Endodermal cell (in vitro differentiated cells): ENCODE measurements at regions not wholly inside any gene's neighbourhood (a gene's known extent, or its start where the extent isn't known, plus 50 kb on each side); places are given as distances from the start of the nearest gene placed in this dataset.

Source experiments
- DNase-seq: peaks from one replicate; pipeline ENCODE4 v3.0.0-alpha.2; 2017
- H3K27ac ChIP-seq: 2 replicates; pipeline ENCODE4 v1.5.1; 2013; ENCODE audit warnings: mild to moderate bottlenecking, low read depth, low read length, moderate library complexity
- H3K27me3 ChIP-seq: 2 replicates; pipeline ENCODE4 v1.6.1; 2013; ENCODE audit warnings: mild to moderate bottlenecking, low read length, moderate library complexity; ENCODE audit not compliant: insufficient read depth, control insufficient read depth, poor library complexity, severe bottlenecking
- H3K36me3 ChIP-seq: 2 replicates; pipeline ENCODE4 v1.7.0; 2013; ENCODE audit warnings: mild to moderate bottlenecking, low read length, moderate library complexity; ENCODE audit not compliant: control insufficient read depth, insufficient read depth
- H3K4me1 ChIP-seq: one replicate; pipeline ENCODE4 v1.7.0; 2013; ENCODE audit warnings: low read length; ENCODE audit not compliant: control insufficient read depth, insufficient read depth
- H3K4me3 ChIP-seq: 2 replicates; pipeline ENCODE4 v1.5.1; 2013; ENCODE audit warnings: mild to moderate bottlenecking, low read length, moderate library complexity
- H3K9ac ChIP-seq: 2 replicates; pipeline ENCODE4 v1.6.1; 2013; ENCODE audit warnings: mild to moderate bottlenecking, low read length, moderate library complexity; ENCODE audit not compliant: poor library complexity, severe bottlenecking; ENCODE audit errors: extremely low read depth
- H3K9me3 ChIP-seq: 2 replicates; pipeline ENCODE4 v1.6.1; 2013; ENCODE audit warnings: mild to moderate bottlenecking, low read length, moderate library complexity; ENCODE audit not compliant: control insufficient read depth
- H3K27ac Mint-ChIP-seq: 2 replicates; pipeline ENCODE4 v1.8.0; 2020; ENCODE audit warnings: mixed read lengths
- H3K27me3 Mint-ChIP-seq: 2 replicates; pipeline ENCODE4 v1.8.0; 2021; ENCODE audit warnings: mild to moderate bottlenecking, mixed read lengths; ENCODE audit not compliant: insufficient read depth
- H3K36me3 Mint-ChIP-seq: 2 replicates; pipeline ENCODE4 v1.8.0; 2020; ENCODE audit warnings: low read depth, mixed read lengths
- H3K4me1 Mint-ChIP-seq: 2 replicates; pipeline ENCODE4 v1.8.0; 2020; ENCODE audit warnings: mixed read lengths
- H3K4me3 Mint-ChIP-seq: 2 replicates; pipeline ENCODE4 v1.8.0; 2020; ENCODE audit warnings: mild to moderate bottlenecking, moderate library complexity, mixed read lengths
- H3K9me3 Mint-ChIP-seq: 2 replicates; pipeline ENCODE4 v1.8.0; 2020; ENCODE audit warnings: mild to moderate bottlenecking, mixed read lengths
- WGBS, 2 experiments: methylation state at CpG; one replicate each; pipeline versions ENCODE4 v1.1.5 to v1.1.7; 2013; ENCODE audit warnings: missing lambda C conversion rate in 2 of 2, mixed read lengths in 1 of 2; ENCODE audit not compliant: insufficient coverage in 1 of 2, insufficient read length in 1 of 2; 5-methylcytosine and 5-hydroxymethylcytosine counted together
- TF ChIP-seq, protein P1 (sequence below): fragments of 200-600 bp; sonication (generic); conservative IDR thresholded peaks from 2 replicates; pipeline ENCODE4 v1.5.0; 2021; ENCODE audit warnings: antibody characterized with exemption, mild to moderate bottlenecking

DNA sequence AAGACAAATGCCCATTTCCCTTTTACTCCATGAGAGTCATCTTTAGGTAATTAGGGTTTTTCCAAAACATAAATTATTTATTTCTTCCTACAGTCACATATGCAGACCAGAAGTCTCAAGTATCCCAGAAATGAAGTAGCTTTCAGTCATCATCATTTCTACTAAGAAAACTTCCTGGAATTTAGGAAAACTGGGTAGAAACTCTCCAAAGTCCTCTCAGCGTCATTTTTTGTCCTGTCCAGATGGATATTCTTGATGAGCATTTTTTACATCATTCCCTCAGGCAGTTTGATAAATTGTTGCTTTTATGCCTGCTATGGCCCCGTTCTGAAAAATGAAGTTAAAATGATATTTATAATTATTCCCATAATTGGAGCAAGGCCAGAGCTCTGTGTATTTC is 93.9 kb upstream of the DCN start:
- no peak overlapping the region for H3K9ac ChIP-seq
- H3K27me3 ChIP-seq, result no peaks in the 10 kb centered on the region
- no peaks in the 10 kb centered on the region for H3K9me3 ChIP-seq
- Mint-ChIP-seq H3K4me3 (no peak overlapping the region), H3K27me3 (no peaks in the 10 kb centered on the region), H3K27ac (no peak overlapping the region), H3K36me3 (no peaks in the 10 kb centered on the region), H3K4me1 (peaks cover 26% of the 10 kb centered on the region), H3K9me3 (no peaks in the 10 kb centered on the region)
- WGBS, 2 experiments, result 91% methylated on average over 1 of the region's 2 CpGs; no CpG with 5 or more reads in 1 of the 2 experiments
- no peak overlapping the region for H3K27ac ChIP-seq
- no peaks in the 10 kb centered on the region for H3K4me1 ChIP-seq
- H3K36me3 ChIP-seq, result no peaks in the 10 kb centered on the region
- no peak overlapping the region for H3K4me3 ChIP-seq
- no peak for DNase-seq
- TF ChIP-seq, protein P1, sequence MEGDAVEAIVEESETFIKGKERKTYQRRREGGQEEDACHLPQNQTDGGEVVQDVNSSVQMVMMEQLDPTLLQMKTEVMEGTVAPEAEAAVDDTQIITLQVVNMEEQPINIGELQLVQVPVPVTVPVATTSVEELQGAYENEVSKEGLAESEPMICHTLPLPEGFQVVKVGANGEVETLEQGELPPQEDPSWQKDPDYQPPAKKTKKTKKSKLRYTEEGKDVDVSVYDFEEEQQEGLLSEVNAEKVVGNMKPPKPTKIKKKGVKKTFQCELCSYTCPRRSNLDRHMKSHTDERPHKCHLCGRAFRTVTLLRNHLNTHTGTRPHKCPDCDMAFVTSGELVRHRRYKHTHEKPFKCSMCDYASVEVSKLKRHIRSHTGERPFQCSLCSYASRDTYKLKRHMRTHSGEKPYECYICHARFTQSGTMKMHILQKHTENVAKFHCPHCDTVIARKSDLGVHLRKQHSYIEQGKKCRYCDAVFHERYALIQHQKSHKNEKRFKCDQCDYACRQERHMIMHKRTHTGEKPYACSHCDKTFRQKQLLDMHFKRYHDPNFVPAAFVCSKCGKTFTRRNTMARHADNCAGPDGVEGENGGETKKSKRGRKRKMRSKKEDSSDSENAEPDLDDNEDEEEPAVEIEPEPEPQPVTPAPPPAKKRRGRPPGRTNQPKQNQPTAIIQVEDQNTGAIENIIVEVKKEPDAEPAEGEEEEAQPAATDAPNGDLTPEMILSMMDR, result no peak

DNA sequence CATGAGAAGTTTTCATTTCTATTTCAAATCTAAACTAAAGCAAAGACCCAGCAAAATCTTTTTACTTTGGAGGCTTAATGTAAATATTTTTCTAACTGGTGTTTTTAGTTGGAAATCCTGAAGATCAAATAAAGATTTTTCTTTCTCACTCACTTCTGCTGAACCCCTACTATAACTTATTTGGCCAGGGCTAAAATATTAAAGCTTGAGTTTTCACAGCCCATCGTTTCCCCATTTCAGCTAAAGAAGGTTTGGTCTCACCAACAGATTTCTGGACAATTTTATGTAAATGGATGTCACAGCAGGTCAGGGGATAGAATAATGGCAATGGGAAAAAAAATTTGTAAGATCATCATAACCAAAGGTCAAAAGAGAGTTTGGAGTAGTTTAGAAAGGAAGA is 92.7 kb upstream of the DCN start:
- Histone ChIP-seq H3K9ac (no peak overlapping the region), H3K27ac (no peak overlapping the region), H3K9me3 (no peaks in the 10 kb centered on the region), H3K27me3 (no peaks in the 10 kb centered on the region), H3K4me1 (no peaks in the 10 kb centered on the region), H3K4me3 (no peak overlapping the region), H3K36me3 (no peaks in the 10 kb centered on the region)
- Mint-ChIP-seq H3K9me3 (no peaks in the 10 kb centered on the region), H3K27me3 (no peaks in the 10 kb centered on the region), H3K4me3 (no peak overlapping the region), H3K4me1 (peaks cover 31% of the 10 kb centered on the region), H3K27ac (peak overlapping the region; percentile 83), H3K36me3 (no peaks in the 10 kb centered on the region)
- TF ChIP-seq, protein P1, result no peak
- 92 to 100% methylated on average over 1 of the region's 1 CpG for WGBS, 2 experiments
- no peak for DNase-seq

DNA sequence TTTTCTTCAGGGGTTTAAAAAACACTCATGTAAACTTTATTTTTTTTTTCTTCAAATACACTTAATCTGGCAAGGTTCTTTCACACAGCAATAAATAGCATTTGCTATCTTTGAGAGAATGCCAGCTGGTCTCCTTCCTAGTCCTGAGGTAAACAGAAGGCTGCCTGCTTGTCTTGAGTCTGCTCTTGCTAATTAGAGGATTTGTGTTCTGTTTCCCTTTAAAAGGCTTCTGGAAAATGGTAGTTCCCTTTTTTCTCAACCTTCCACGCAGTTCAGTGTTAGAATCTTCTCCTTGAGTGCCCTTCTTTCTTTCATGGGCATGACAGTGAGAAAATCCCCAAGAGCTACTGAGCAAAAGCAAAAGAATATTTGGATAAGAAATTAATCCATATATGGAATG is 92.3 kb upstream of the DCN start:
- Histone ChIP-seq H3K36me3 (no peaks in the 10 kb centered on the region), H3K27ac (no peak overlapping the region), H3K4me1 (no peaks in the 10 kb centered on the region), H3K9me3 (no peaks in the 10 kb centered on the region), H3K4me3 (no peak overlapping the region), H3K9ac (no peak overlapping the region), H3K27me3 (no peaks in the 10 kb centered on the region)
- Mint-ChIP-seq H3K27me3 (no peaks in the 10 kb centered on the region), H3K9me3 (no peaks in the 10 kb centered on the region), H3K4me3 (no peak overlapping the region), H3K4me1 (peaks cover 31% of the 10 kb centered on the region), H3K36me3 (no peaks in the 10 kb centered on the region), H3K27ac (peak overlapping the region; percentile 83)
- TF ChIP-seq, protein P1, result no peak
- WGBS, 2 experiments, result 13% methylated on average over 1 of the region's 1 CpG; no CpG with 5 or more reads in 1 of the 2 experiments
- no peak for DNase-seq
